ENCODE measurements at regions not wholly inside any gene's neighbourhood (a gene's known extent, or its start where the extent isn't known, plus 50 kb on each side); places are given as distances from the start of the nearest gene placed in this dataset.

DNA sequence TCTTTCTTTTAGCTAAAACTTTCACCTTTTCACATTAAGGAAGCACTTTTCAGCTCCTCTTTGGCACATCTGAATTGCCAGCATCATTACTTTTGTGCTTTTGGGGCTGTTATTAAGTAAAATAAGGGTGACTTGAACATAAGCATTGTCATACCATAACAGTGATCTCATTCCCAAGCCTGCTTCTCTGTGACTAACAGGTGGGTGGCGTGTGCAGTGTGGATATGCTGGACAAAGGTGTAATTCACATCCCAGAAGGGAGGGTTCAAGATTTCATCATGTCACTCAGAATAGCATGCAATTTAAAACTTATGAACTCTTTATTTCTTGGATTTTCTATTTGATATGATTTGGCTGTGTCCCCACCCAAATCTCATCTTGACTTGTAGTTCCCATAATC lies 517.4 kb upstream of the MKI67 start:
- DNase-seq (no peak), ATAC-seq (no peak)
- no peaks in the 10 kb centered on the region for H3K36me3 ChIP-seq
- no peaks in the 10 kb centered on the region for H3K9me3 ChIP-seq
- no peaks in the 10 kb centered on the region for H3K27me3 ChIP-seq
- H3K4me3 ChIP-seq, result no peak overlapping the region
- no peak overlapping the region for H3K27ac ChIP-seq
- H3K4me1 ChIP-seq, result no peaks in the 10 kb centered on the region
- intact Hi-C loops (cut with DNase I), result no loop called here
- TF ChIP-seq CTCF (IDR thresholded peaks at IDR 0.05), result no peak

- Histone ChIP-seq H3K9me3 (no peaks in the 10 kb centered on the region), H3K27ac (no peak overlapping the region), H3K4me3 (no peak overlapping the region), H3K36me3 (no peaks in the 10 kb centered on the region), H3K4me1 (no peaks in the 10 kb centered on the region), H3K27me3 (no peaks in the 10 kb centered on the region)
- ATAC-seq (no peak), DNase-seq (no peak)
- intact Hi-C loops (cut with DNase I), result no loop called here
- TF ChIP-seq CTCF (IDR thresholded peaks at IDR 0.05), result no peak
Measured at GRCh38 chr10:128645486-128645885, 519.3 kb upstream of the MKI67 start.

- DNase-seq (no peak), ATAC-seq (no peak)
- no peaks in the 10 kb centered on the region for H3K4me1 ChIP-seq
- no peaks in the 10 kb centered on the region for H3K36me3 ChIP-seq
- H3K27ac ChIP-seq, result no peak overlapping the region
- intact Hi-C loops (cut with DNase I), result no loop called here
- H3K9me3 ChIP-seq, result no peaks in the 10 kb centered on the region
- TF ChIP-seq CTCF (IDR thresholded peaks at IDR 0.05), result no peak
- H3K27me3 ChIP-seq, result no peaks in the 10 kb centered on the region
- no peak overlapping the region for H3K4me3 ChIP-seq
Measured at GRCh38 chr10:128646956-128647355, 520.7 kb upstream of the MKI67 start.

GRCh38 chr10:128657548-128657947 lies 531.3 kb upstream of the MKI67 start:
- Histone ChIP-seq H3K27me3 (peaks cover 7% of the 10 kb centered on the region), H3K36me3 (no peaks in the 10 kb centered on the region), H3K4me1 (no peaks in the 10 kb centered on the region), H3K4me3 (no peak overlapping the region), H3K27ac (no peak overlapping the region), H3K9me3 (no peaks in the 10 kb centered on the region)
- intact Hi-C loops (cut with DNase I), result no loop called here
- TF ChIP-seq CTCF (IDR thresholded peaks at IDR 0.05), result no peak
- DNase-seq (no peak), ATAC-seq (peak; percentile 17)

DNA sequence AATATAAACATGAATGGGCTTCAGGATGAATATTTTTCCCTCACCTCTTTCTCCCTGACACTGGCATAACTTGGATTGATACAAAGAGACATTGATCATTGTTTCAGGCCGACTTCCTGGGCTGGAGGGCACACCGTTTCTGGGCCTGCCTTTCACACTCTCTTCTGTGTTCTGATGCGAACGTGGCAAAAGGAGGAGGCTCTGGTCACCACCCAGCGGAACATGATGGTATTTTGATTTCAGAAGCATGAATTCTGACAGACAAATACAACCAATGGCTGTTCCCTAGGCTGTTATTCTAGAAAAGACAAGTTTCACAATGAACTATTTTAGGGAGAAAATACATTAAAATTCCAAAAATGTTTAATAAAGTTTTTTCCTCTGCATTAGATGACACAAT lies 534.5 kb upstream of the MKI67 start:
- no peak overlapping the region for H3K4me3 ChIP-seq
- H3K27me3 ChIP-seq, result peaks cover 7% of the 10 kb centered on the region
- DNase-seq (no peak), ATAC-seq (no peak)
- H3K4me1 ChIP-seq, result no peaks in the 10 kb centered on the region
- intact Hi-C loops (cut with DNase I), result no loop called here
- no peak overlapping the region for H3K27ac ChIP-seq
- H3K9me3 ChIP-seq, result no peaks in the 10 kb centered on the region
- no peaks in the 10 kb centered on the region for H3K36me3 ChIP-seq
- TF ChIP-seq CTCF (IDR thresholded peaks at IDR 0.05), result no peak
